ENCODE measurements at regions not wholly inside any gene's neighbourhood (a gene's known extent, or its start where the extent isn't known, plus 50 kb on each side); places are given as distances from the start of the nearest gene placed in this dataset.

GRCh38 chr21:40926238-40926637 lies 79.3 kb upstream of the DSCAM start:
- Histone ChIP-seq H3K27ac (ENCODE audit: low read depth, low read length) (no peak overlapping the region), H3K9ac (replicated peaks in 1 of 4; ENCODE audit: extremely low read depth in 1 of 4, low read depth in 3 of 4, low read length in 3 of 4) (no peak overlapping the region), H4K20me1 (replicated peaks in 1 of 2; ENCODE audit: control insufficient read depth in 1 of 2, insufficient read depth in 2 of 2, low read length in 2 of 2) (no peaks in the 10 kb centered on the region), H3K27me3 (replicated peaks in 1 of 4; ENCODE audit: control insufficient read depth in 3 of 4, extremely low read depth in 1 of 4, insufficient read depth in 3 of 4, low read length in 3 of 4) (no peaks in the 10 kb centered on the region), H3K23ac (ENCODE audit: insufficient read length) (no peak overlapping the region), H3K14ac (ENCODE audit: insufficient read length) (no peak overlapping the region), H2BK5ac (ENCODE audit: low read depth, low read length) (no peak overlapping the region), H3K4me3 (ENCODE audit: extremely low read depth in 1 of 4, insufficient read depth in 2 of 4, low read depth in 3 of 4, low read length in 4 of 4) (no peak overlapping the region), H3K9me3 (ENCODE audit: insufficient read depth in 2 of 2, low read depth in 1 of 2, low read length in 1 of 2) (peaks cover 16 to 21% of the 10 kb centered on the region in 2 experiments), H2BK12ac (ENCODE audit: low read depth, low read length) (no peak overlapping the region), H3K79me1 (ENCODE audit: low read depth, low read length) (no peaks in the 10 kb centered on the region), H2BK120ac (replicated peaks; ENCODE audit: low read depth, low read length) (no peak overlapping the region), H4K91ac (replicated peaks; ENCODE audit: insufficient read length, low read length) (no peak overlapping the region), H3K4ac (replicated peaks; ENCODE audit: insufficient read length, low read depth, low read length) (no peak overlapping the region), H3K4me2 (ENCODE audit: insufficient read depth in 1 of 2, low read depth in 2 of 2, low read length in 2 of 2) (no peak overlapping the region), H4K8ac (ENCODE audit: extremely low read depth, insufficient read depth, low read length) (no peak overlapping the region), H3K18ac (ENCODE audit: extremely low read depth, low read length) (no peak overlapping the region), H2BK15ac (ENCODE audit: low read length) (no peak overlapping the region), H2BK20ac (ENCODE audit: low read length) (no peak overlapping the region), H3K79me2 (ENCODE audit: control insufficient read depth in 1 of 2, insufficient read depth in 2 of 2, low read length in 2 of 2) (no peaks in the 10 kb centered on the region), H2AK5ac (ENCODE audit: low read depth, low read length) (no peak overlapping the region), H3K56ac (replicated peaks; ENCODE audit: insufficient read length, low read depth, low read length) (no peak overlapping the region), H3K4me1 (replicated peaks in 1 of 4; ENCODE audit: control insufficient read depth in 3 of 4, insufficient read depth in 4 of 4, low read length in 3 of 4) (peaks cover 3 to 14% (median 9%) of the 10 kb centered on the region in 4 experiments; a peak in 6 of 7 replicates), H3K23me2 (ENCODE audit: low read depth, low read length) (no peaks in the 10 kb centered on the region), H3K36me3 (ENCODE audit: control insufficient read depth in 2 of 4, insufficient read depth in 4 of 4, low read length in 3 of 4) (no peaks in the 10 kb centered on the region), H2AFZ (ENCODE audit: low read length) (no peak overlapping the region), H4K5ac (ENCODE audit: insufficient read length, low read depth, low read length) (no peak overlapping the region)
- POLR2A ChIA-PET (ENCODE audit: partially characterized antibody) = no interaction called here
- CTCF ChIA-PET (ENCODE audit: partially characterized antibody) = no interaction called here
- TF ChIP-seq CHD1 (IDR thresholded peaks at IDR 0.05; ENCODE audit: low read depth, low read length) = no peak
- no peak for TF ChIP-seq CBX5 (IDR thresholded peaks at IDR 0.05; ENCODE audit: low read depth, low read length)
- TF ChIP-seq BACH1 (IDR thresholded peaks at IDR 0.05; ENCODE audit: low read length) = no peak
- TF ChIP-seq TBP (IDR thresholded peaks at IDR 0.05; ENCODE audit: low read depth, low read length) = no peak
- no peak for TF ChIP-seq ATF3 (IDR thresholded peaks at IDR 0.05; ENCODE audit: insufficient read depth, low read depth, low read length)
- no peak for TF ChIP-seq PHF8 (conservative IDR thresholded peaks at IDR 0.05; ENCODE audit: low read depth, low read length)
- no peak for TF ChIP-seq FOSL1 (IDR thresholded peaks at IDR 0.05; ENCODE audit: insufficient read depth, low read depth, low read length)
- DNase-seq (ENCODE audit: low read depth in 1 of 2, low spot score in 2 of 2) (no peak), FAIRE-seq (no peak)

All from H1 (cell line).